ENCODE measurements at regions not wholly inside any gene's neighbourhood (a gene's known extent, or its start where the extent isn't known, plus 50 kb on each side); places are given as distances from the start of the nearest gene placed in this dataset.

DNA sequence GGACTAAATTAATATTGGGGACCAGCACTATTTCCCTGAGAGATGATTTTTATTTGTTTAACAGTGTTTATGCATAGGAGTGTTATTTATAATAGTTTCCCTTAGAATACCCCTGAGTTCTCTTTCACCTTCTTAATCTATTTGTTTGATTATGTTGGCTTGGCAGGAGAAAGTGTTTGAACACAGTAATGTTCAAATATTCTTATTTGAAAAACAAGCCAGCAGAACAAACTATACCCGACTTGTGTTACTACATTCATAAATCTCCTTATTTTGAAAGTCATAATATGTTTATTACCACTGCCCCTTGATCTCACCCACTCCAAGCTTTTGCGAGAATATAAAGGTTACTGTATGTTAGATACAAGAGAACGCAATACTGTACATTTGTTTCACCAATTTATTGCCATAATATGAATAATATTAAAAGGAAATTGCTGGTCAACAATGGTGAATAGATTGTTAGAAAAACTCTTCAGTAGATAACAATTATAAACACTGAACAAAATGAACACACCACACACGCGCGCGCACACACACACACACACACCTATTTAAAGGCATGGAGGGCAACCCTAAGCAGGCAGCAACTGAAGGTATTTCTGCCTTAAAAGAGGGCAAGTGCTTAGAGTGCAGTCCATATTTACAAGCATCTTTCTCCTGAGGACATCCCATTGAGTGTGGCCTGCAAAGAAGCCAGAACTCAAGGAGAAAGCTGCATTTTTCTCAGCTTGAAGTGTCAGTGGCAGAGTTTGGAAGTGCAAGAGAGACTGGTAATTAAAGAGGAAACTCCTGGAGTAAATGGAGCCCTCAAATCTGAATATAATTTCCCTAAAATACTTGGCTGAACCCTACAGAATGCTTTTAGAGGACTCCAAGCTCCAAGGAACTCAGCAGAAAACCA is 279.4 kb upstream of the MAN1A1 start:
- H3K9me3 Mint-ChIP-seq, result no peaks in the 10 kb centered on the region
- no peak for TF ChIP-seq CREB1 (CRISPR knock-in tag; IDR thresholded peaks at IDR 0.05; ENCODE audit: low read depth)
- TF ChIP-seq ZNF331 (CRISPR knock-in tag; IDR thresholded peaks at IDR 0.05; ENCODE audit: low read depth), result no peak
- no peak for TF ChIP-seq STAT1 (IDR thresholded peaks at IDR 0.05; ENCODE audit: unreplicated experiment)
- TF ChIP-seq, protein P1, sequence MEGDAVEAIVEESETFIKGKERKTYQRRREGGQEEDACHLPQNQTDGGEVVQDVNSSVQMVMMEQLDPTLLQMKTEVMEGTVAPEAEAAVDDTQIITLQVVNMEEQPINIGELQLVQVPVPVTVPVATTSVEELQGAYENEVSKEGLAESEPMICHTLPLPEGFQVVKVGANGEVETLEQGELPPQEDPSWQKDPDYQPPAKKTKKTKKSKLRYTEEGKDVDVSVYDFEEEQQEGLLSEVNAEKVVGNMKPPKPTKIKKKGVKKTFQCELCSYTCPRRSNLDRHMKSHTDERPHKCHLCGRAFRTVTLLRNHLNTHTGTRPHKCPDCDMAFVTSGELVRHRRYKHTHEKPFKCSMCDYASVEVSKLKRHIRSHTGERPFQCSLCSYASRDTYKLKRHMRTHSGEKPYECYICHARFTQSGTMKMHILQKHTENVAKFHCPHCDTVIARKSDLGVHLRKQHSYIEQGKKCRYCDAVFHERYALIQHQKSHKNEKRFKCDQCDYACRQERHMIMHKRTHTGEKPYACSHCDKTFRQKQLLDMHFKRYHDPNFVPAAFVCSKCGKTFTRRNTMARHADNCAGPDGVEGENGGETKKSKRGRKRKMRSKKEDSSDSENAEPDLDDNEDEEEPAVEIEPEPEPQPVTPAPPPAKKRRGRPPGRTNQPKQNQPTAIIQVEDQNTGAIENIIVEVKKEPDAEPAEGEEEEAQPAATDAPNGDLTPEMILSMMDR (conservative IDR thresholded peaks at IDR 0.05; ENCODE audit: low read depth in 2 of 2), result no peak
- no peak for TF ChIP-seq JUNB (IDR thresholded peaks at IDR 0.05; ENCODE audit: unreplicated experiment)
- TF ChIP-seq, protein P2, sequence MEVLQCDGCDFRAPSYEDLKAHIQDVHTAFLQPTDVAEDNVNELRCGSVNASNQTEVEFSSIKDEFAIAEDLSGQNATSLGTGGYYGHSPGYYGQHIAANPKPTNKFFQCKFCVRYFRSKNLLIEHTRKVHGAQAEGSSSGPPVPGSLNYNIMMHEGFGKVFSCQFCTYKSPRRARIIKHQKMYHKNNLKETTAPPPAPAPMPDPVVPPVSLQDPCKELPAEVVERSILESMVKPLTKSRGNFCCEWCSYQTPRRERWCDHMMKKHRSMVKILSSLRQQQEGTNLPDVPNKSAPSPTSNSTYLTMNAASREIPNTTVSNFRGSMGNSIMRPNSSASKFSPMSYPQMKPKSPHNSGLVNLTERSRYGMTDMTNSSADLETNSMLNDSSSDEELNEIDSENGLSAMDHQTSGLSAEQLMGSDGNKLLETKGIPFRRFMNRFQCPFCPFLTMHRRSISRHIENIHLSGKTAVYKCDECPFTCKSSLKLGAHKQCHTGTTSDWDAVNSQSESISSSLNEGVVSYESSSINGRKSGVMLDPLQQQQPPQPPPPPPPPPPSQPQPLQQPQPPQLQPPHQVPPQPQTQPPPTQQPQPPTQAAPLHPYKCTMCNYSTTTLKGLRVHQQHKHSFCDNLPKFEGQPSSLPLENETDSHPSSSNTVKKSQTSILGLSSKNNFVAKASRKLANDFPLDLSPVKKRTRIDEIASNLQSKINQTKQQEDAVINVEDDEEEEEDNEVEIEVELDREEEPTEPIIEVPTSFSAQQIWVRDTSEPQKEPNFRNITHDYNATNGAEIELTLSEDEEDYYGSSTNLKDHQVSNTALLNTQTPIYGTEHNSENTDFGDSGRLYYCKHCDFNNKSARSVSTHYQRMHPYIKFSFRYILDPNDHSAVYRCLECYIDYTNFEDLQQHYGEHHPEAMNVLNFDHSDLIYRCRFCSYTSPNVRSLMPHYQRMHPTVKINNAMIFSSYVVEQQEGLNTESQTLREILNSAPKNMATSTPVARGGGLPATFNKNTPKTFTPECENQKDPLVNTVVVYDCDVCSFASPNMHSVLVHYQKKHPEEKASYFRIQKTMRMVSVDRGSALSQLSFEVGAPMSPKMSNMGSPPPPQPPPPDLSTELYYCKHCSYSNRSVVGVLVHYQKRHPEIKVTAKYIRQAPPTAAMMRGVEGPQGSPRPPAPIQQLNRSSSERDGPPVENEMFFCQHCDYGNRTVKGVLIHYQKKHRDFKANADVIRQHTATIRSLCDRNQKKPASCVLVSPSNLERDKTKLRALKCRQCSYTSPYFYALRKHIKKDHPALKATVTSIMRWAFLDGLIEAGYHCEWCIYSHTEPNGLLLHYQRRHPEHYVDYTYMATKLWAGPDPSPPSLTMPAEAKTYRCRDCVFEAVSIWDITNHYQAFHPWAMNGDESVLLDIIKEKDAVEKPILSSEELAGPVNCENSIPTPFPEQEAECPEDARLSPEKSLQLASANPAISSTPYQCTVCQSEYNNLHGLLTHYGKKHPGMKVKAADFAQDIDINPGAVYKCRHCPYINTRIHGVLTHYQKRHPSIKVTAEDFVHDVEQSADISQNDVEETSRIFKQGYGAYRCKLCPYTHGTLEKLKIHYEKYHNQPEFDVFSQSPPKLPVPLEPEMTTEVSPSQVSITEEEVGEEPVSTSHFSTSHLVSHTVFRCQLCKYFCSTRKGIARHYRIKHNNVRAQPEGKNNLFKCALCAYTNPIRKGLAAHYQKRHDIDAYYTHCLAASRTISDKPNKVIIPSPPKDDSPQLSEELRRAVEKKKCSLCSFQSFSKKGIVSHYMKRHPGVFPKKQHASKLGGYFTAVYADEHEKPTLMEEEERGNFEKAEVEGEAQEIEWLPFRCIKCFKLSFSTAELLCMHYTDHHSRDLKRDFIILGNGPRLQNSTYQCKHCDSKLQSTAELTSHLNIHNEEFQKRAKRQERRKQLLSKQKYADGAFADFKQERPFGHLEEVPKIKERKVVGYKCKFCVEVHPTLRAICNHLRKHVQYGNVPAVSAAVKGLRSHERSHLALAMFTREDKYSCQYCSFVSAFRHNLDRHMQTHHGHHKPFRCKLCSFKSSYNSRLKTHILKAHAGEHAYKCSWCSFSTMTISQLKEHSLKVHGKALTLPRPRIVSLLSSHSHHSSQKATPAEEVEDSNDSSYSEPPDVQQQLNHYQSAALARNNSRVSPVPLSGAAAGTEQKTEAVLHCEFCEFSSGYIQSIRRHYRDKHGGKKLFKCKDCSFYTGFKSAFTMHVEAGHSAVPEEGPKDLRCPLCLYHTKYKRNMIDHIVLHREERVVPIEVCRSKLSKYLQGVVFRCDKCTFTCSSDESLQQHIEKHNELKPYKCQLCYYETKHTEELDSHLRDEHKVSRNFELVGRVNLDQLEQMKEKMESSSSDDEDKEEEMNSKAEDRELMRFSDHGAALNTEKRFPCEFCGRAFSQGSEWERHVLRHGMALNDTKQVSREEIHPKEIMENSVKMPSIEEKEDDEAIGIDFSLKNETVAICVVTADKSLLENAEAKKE (CRISPR knock-in tag; IDR thresholded peaks at IDR 0.05), result no peak
- no peak overlapping the region for H3K27ac Mint-ChIP-seq
- DNase-seq (ENCODE audit: low spot score) (peak; percentile 38), ATAC-seq (peak; percentile 53; the same call in 2 of the 3 replicates)
- Histone ChIP-seq H3K4me2 (no peak overlapping the region), H3K79me2 (replicated peaks; ENCODE audit: insufficient read depth) (no peaks in the 10 kb centered on the region), H3K27ac (ENCODE audit: low read depth) (no peak overlapping the region), H3K36me3 (ENCODE audit: insufficient read depth) (no peaks in the 10 kb centered on the region), H3K4me1 (ENCODE audit: insufficient read depth) (no peaks in the 10 kb centered on the region), H4K20me1 (replicated peaks; ENCODE audit: insufficient read depth) (no peaks in the 10 kb centered on the region), H2AFZ (peak overlapping the region; percentile 91), H3K9me2 (ENCODE audit: insufficient read depth) (no peaks in the 10 kb centered on the region), H3K27me3 (ENCODE audit: insufficient read depth) (no peaks in the 10 kb centered on the region), H3K4me3 (no peak overlapping the region), H3F3A (replicated peaks; ENCODE audit: low read depth) (no peaks in the 10 kb centered on the region)
- no peaks in the 10 kb centered on the region for H3K27me3 Mint-ChIP-seq (ENCODE audit: insufficient read depth, low read depth, poor library complexity)
- peaks cover 8% of the 10 kb centered on the region; the same call in 2 of the 3 replicates for H3K4me1 Mint-ChIP-seq
- no peaks in the 10 kb centered on the region for H3K36me3 Mint-ChIP-seq (ENCODE audit: low read depth)
- no peak overlapping the region for H3K4me3 Mint-ChIP-seq
